RWPE2 (cell line): ENCODE measurements at regions not wholly inside any gene's neighbourhood (a gene's known extent, or its start where the extent isn't known, plus 50 kb on each side); places are given as distances from the start of the nearest gene placed in this dataset.

Experiments
- ATAC-seq: fragments of 200-7000 bp; cut with Tn5 transposase; 3 replicates; pipeline ENCODE4 v1.9.1; 2021; ENCODE audit warnings: low read depth
- DNase-seq: peaks from one replicate; pipeline ENCODE4 v3.0.0-alpha.2; 2020; ENCODE audit warnings: low spot score
- H3K27ac ChIP-seq: fragments of 450-650 bp; 2 replicates; pipeline ENCODE4 v1.5.1; 2017; ENCODE audit warnings: mild to moderate bottlenecking; ENCODE audit not compliant: poor library complexity, severe bottlenecking
- H3K27me3 ChIP-seq: fragments of 250-450 bp; sonication (Bioruptor Pico); 2 replicates; pipeline ENCODE4 v1.5.1; 2021; ENCODE audit warnings: mild to moderate bottlenecking, moderate library complexity; ENCODE audit not compliant: insufficient read depth, poor library complexity, severe bottlenecking
- H3K36me3 ChIP-seq: fragments of 250-450 bp; sonication (Bioruptor Pico); 2 replicates; pipeline ENCODE4 v1.5.1; 2020; ENCODE audit warnings: low read depth, mild to moderate bottlenecking, moderate library complexity
- H3K4me1 ChIP-seq: fragments of 250-450 bp; sonication (Bioruptor Pico); 2 replicates; pipeline ENCODE4 v1.5.1; 2021; ENCODE audit warnings: mild to moderate bottlenecking, moderate library complexity; ENCODE audit not compliant: insufficient read depth, poor library complexity, severe bottlenecking
- H3K4me3 ChIP-seq: fragments of 250-450 bp; sonication (Bioruptor Pico); 2 replicates; pipeline ENCODE4 v1.5.1; 2021; ENCODE audit warnings: mild to moderate bottlenecking, moderate library complexity; ENCODE audit not compliant: severe bottlenecking
- H3K9me3 ChIP-seq: fragments of 250-450 bp; sonication (Bioruptor Pico); 2 replicates; pipeline ENCODE4 v1.5.1; 2021; ENCODE audit warnings: mild to moderate bottlenecking, moderate library complexity; ENCODE audit not compliant: severe bottlenecking
- TF ChIP-seq, protein P1 (sequence below): fragments of 450-650 bp; IDR thresholded peaks from one replicate; pipeline ENCODE4 v1.5.1; 2017; ENCODE audit warnings: mild to moderate bottlenecking, moderate library complexity; ENCODE audit not compliant: poor library complexity, severe bottlenecking

DNA sequence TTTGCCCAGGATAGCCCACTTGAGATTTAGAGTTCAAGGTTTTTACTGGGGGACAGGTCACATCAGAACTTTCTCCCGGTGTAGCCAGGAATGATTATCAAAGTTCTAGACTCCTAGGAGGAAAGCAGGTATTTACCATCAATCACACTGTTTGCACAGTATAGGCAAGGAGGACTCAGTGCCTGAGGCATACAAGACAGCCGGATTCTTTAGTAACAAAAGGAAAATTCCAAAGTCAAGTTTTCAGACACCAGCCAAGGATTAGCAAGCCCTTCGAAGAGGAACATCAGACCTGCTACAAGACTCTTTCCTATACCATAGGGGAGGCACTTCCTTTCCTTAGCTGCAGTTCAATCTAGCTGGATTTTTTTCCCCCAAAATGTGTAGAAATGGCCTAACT lies 197.8 kb upstream of the USP25 start:
- no peak for DNase-seq
- Histone ChIP-seq H3K4me1 (no peaks in the 10 kb centered on the region), H3K27ac (no peak overlapping the region), H3K27me3 (peaks cover 12% of the 10 kb centered on the region), H3K9me3 (no peaks in the 10 kb centered on the region), H3K4me3 (no peak overlapping the region), H3K36me3 (no peaks in the 10 kb centered on the region)
- ATAC-seq: peak; percentile 31; the same call in 1 of the 3 replicates
- TF ChIP-seq, protein P1, sequence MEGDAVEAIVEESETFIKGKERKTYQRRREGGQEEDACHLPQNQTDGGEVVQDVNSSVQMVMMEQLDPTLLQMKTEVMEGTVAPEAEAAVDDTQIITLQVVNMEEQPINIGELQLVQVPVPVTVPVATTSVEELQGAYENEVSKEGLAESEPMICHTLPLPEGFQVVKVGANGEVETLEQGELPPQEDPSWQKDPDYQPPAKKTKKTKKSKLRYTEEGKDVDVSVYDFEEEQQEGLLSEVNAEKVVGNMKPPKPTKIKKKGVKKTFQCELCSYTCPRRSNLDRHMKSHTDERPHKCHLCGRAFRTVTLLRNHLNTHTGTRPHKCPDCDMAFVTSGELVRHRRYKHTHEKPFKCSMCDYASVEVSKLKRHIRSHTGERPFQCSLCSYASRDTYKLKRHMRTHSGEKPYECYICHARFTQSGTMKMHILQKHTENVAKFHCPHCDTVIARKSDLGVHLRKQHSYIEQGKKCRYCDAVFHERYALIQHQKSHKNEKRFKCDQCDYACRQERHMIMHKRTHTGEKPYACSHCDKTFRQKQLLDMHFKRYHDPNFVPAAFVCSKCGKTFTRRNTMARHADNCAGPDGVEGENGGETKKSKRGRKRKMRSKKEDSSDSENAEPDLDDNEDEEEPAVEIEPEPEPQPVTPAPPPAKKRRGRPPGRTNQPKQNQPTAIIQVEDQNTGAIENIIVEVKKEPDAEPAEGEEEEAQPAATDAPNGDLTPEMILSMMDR: no peak

DNA sequence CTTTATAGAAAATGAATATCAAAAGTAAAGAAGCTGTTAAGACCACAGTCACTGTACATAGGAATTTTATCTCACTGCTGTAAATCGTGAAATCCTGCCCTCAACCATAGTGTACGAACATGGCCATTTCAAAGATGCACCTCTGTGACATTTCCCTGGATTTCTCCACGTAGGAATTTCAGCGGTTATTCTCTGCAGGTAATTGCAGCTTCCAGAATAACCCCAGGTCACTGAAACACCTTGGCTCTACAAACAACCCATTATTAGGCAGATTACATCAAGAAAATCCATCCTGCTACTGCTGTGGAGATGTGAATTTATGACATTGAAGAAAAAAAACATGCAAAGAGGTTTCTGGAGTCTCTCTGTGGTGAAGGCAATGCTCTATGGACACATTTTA lies 196.2 kb upstream of the USP25 start:
- Histone ChIP-seq H3K9me3 (no peaks in the 10 kb centered on the region), H3K36me3 (no peaks in the 10 kb centered on the region), H3K4me3 (no peak overlapping the region), H3K27me3 (peaks cover 8% of the 10 kb centered on the region), H3K4me1 (no peaks in the 10 kb centered on the region), H3K27ac (no peak overlapping the region)
- no peak for ATAC-seq
- TF ChIP-seq, protein P1: no peak
- DNase-seq: no peak

DNA sequence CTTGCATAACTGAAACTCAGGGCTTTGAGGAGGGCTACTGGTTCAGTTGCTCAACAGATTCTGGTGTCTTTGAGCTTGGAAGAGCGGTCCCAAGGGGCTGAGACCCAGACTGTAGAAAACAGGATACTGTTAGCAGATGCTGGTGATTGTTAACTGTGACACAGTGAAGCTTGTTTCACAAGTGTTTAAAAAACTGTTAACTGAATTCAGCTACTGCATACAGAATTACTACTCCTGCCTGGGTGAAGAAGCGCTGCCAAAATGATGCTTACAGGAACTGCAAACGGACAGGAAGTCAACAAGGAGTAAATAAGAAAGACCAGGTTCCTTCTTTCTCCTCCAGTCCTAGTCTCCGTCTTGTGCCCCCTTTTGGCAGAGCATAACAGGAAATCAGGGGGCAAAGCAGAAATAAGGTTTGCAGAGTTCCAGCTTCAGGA lies 195.3 kb upstream of the USP25 start:
- DNase-seq (no peak), ATAC-seq (no peak)
- no peaks in the 10 kb centered on the region for H3K9me3 ChIP-seq
- no peaks in the 10 kb centered on the region for H3K36me3 ChIP-seq
- no peak overlapping the region for H3K27ac ChIP-seq
- no peak overlapping the region for H3K4me3 ChIP-seq
- TF ChIP-seq, protein P1: no peak
- H3K4me1 ChIP-seq: no peaks in the 10 kb centered on the region
- peaks cover 8% of the 10 kb centered on the region for H3K27me3 ChIP-seq

DNA sequence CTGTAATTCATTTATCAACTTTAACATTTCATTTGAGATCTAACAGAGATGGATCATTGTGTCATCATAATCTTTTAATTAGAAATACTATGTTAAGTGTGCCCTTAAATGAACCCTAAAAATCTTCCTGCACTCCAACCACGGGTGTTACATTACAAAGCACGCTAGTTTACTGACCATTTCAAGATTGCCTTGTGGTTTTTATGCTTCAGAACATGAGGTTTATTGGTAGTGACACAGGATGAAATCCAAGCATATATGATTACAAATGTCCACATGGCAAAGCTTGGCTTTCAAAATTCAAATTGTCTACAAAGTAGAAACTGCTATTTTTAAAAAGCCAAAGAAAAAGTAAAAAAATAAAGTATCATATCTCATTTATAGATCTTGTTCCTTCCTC lies 190.4 kb upstream of the USP25 start:
- Histone ChIP-seq H3K4me1 (no peaks in the 10 kb centered on the region), H3K27ac (no peak overlapping the region), H3K9me3 (no peaks in the 10 kb centered on the region), H3K4me3 (no peak overlapping the region), H3K27me3 (peaks cover 5% of the 10 kb centered on the region), H3K36me3 (no peaks in the 10 kb centered on the region)
- TF ChIP-seq, protein P1: no peak
- ATAC-seq (no peak), DNase-seq (no peak)

DNA sequence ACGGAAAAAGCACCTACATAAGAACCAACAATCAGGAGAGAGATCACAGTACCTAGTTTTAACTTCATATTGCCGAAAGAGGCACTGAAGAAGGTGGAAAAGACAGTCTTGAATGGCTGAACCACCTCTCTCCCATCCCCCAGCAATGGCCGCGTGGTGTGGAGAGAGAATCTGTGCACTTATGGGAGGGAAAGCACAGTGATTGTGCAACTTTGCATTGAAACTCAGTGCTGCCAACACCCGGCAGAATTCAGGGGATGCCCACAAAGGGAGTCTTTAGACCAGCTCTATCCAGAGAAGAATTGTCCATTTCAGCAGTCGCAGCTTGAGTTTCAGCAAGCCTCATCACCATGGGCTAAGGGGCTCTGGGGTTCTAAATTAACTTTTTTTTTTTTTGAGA lies 186.3 kb upstream of the USP25 start:
- Histone ChIP-seq H3K9me3 (no peaks in the 10 kb centered on the region), H3K4me1 (no peaks in the 10 kb centered on the region), H3K27ac (no peak overlapping the region), H3K4me3 (no peak overlapping the region), H3K36me3 (no peaks in the 10 kb centered on the region), H3K27me3 (peaks cover 5% of the 10 kb centered on the region)
- no peak for DNase-seq
- TF ChIP-seq, protein P1: no peak
- ATAC-seq: no peak
